MCF 10A (cell line): ENCODE measurements at regions not wholly inside any gene's neighbourhood (a gene's known extent, or its start where the extent isn't known, plus 50 kb on each side); places are given as distances from the start of the nearest gene placed in this dataset.
A peak's percentile ranks its signal among the peaks of the same experiment; 100 is the strongest.

Experiments
- BruUV-seq: library from RNA; stranded (reverse); fragments of 400-500 nt; replicated peaks from 2 replicates; lab custom pipeline; 2021; lab: Mats Ljungman, UMichigan
- CTCF ChIA-PET: fragments of 300-600 bp; sonication (Branson Sonifier 250); formaldehyde crosslinking; extraction: SDS; loops from one replicate; lab custom pipeline; 2021; ENCODE audit warnings: antibody characterized with exemption, inconsistent platforms; lab: Yijun Ruan, JAX
- POLR2A ChIA-PET: fragments of 300-600, 350-650 bp; sonication (Branson Sonifier 250); formaldehyde crosslinking; extraction: SDS; loops from one replicate; lab custom pipeline; 2020; ENCODE audit warnings: antibody characterized with exemption, inconsistent platforms; lab: Yijun Ruan, JAX
- DNase-seq: peaks from one replicate; pipeline ENCODE4 v3.0.0-alpha.2; 2018; ENCODE audit not compliant: unreplicated experiment
- H3K27ac Mint-ChIP-seq: one replicate; pipeline ENCODE4 v1.8.0; 2022; ENCODE audit warnings: mild to moderate bottlenecking, low read depth, mixed read lengths; ENCODE audit not compliant: unreplicated experiment
- H3K27me3 Mint-ChIP-seq: one replicate; pipeline ENCODE4 v1.8.0; 2022; ENCODE audit warnings: mixed read lengths; ENCODE audit not compliant: insufficient read depth, unreplicated experiment
- H3K36me3 Mint-ChIP-seq: one replicate; pipeline ENCODE4 v1.8.0; 2022; ENCODE audit warnings: mild to moderate bottlenecking, moderate library complexity, mixed read lengths; ENCODE audit not compliant: insufficient read depth, unreplicated experiment
- H3K4me1 Mint-ChIP-seq: one replicate; pipeline ENCODE4 v1.8.0; 2022; ENCODE audit warnings: mixed read lengths; ENCODE audit not compliant: insufficient read depth, unreplicated experiment
- H3K4me3 Mint-ChIP-seq: one replicate; pipeline ENCODE4 v1.8.0; 2022; ENCODE audit warnings: mild to moderate bottlenecking, moderate library complexity, mixed read lengths; ENCODE audit not compliant: unreplicated experiment
- H3K9me3 Mint-ChIP-seq: one replicate; pipeline ENCODE4 v1.8.0; 2022; ENCODE audit warnings: mixed read lengths; ENCODE audit not compliant: unreplicated experiment
- intact Hi-C: fragments of 100-400 bp; cut with micrococcal nuclease; formaldehyde crosslinking; loops from 2 replicates; pipeline ENCODE4 v1.14.1; 2022
- TF ChIP-seq, protein P1 (sequence below): fragments of 200-600 bp; IDR thresholded peaks from one replicate; pipeline ENCODE4 v1.8.0; 2022; ENCODE audit warnings: antibody characterized with exemption, mild to moderate bottlenecking; ENCODE audit not compliant: unreplicated experiment

DNA sequence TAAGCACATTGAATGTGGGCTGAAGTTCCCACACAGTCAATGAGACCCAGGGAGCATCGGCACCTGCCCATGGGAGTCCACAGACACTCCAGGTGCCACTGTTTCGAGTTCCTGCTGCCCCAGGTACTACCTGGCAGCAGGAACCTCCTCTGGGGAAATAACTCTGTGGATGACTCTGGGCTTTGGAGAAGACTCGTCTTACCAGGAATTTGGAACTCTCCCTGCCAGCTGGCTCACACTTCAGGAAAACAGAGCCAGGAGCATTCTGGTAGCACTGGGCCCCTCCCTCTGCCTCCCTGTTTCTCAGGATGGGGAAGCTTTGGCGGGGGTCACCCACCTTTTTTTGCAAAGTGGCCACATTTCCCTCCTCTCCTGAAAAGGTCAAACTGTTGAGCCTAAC, 69.5 kb upstream of the MC3R start:
- CTCF ChIA-PET, result interaction anchor here (5.3 kb wide), 1 partner anchor 8 kb away, joined by 28 read pairs; no protein-coding TSS in a partner anchor
- Mint-ChIP-seq H3K36me3 (no peaks in the 10 kb centered on the region), H3K4me3 (no peak overlapping the region), H3K27me3 (peaks cover 57% of the 10 kb centered on the region), H3K9me3 (no peaks in the 10 kb centered on the region), H3K4me1 (no peaks in the 10 kb centered on the region), H3K27ac (no peak overlapping the region)
- intact Hi-C loops, result loop anchor here (10.0 kb wide), 1 partner anchor 1954 kb away; no protein-coding TSS in a partner anchor
- TF ChIP-seq, protein P1, sequence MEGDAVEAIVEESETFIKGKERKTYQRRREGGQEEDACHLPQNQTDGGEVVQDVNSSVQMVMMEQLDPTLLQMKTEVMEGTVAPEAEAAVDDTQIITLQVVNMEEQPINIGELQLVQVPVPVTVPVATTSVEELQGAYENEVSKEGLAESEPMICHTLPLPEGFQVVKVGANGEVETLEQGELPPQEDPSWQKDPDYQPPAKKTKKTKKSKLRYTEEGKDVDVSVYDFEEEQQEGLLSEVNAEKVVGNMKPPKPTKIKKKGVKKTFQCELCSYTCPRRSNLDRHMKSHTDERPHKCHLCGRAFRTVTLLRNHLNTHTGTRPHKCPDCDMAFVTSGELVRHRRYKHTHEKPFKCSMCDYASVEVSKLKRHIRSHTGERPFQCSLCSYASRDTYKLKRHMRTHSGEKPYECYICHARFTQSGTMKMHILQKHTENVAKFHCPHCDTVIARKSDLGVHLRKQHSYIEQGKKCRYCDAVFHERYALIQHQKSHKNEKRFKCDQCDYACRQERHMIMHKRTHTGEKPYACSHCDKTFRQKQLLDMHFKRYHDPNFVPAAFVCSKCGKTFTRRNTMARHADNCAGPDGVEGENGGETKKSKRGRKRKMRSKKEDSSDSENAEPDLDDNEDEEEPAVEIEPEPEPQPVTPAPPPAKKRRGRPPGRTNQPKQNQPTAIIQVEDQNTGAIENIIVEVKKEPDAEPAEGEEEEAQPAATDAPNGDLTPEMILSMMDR, result no peak
- BruUV-seq, result no TSS peak
- DNase-seq, result no peak
- POLR2A ChIA-PET, result interaction anchor here (0.7 kb wide), 1 partner anchor 765 kb away, joined by 3 read pairs; no protein-coding TSS in a partner anchor

- intact Hi-C loops, result no loop called here
- DNase-seq, result peak; percentile 15
- H3K9me3 Mint-ChIP-seq, result no peaks in the 10 kb centered on the region
Observed at GRCh38 chr20:56181583-56181982, 66.9 kb upstream of the MC3R start.

GRCh38 chr20:56187534-56188165, 60.9 kb upstream of the MC3R start:
- Mint-ChIP-seq H3K4me3 (no peak overlapping the region), H3K9me3 (no peaks in the 10 kb centered on the region), H3K36me3 (no peaks in the 10 kb centered on the region), H3K27ac (no peak overlapping the region), H3K27me3 (no peaks in the 10 kb centered on the region), H3K4me1 (peaks cover 6% of the 10 kb centered on the region)
- ChIA-PET CTCF (interaction anchor here (0.5 to 2.9 kb wide), 55 partner anchors 10 to 1937 kb away, joined by 3 to 38 read pairs (median 4); partner anchors contain the start of genes AURKA, CSTF1, MC3R and RTF2), POLR2A (interaction anchor here (0.6 to 1.1 kb wide), 4 partner anchors 10 to 874 kb away, joined by 3 read pairs; no protein-coding TSS in a partner anchor)
- BruUV-seq, result no TSS peak
- peak; percentile 62 for DNase-seq
- TF ChIP-seq, protein P1, result peak; percentile 48
- intact Hi-C loops, result loop anchor here (5.0 kb wide), 3 partner anchors 60 to 390 kb away; partner anchors contain the start of gene MC3R

More at GRCh38 chr20:56181583-56181982, 66.9 kb upstream of the MC3R start:
- no TSS peak for BruUV-seq
- Mint-ChIP-seq H3K36me3 (no peaks in the 10 kb centered on the region), H3K4me3 (no peak overlapping the region), H3K27ac (no peak overlapping the region), H3K27me3 (peaks cover 39% of the 10 kb centered on the region), H3K4me1 (no peaks in the 10 kb centered on the region)
- TF ChIP-seq, protein P1, result no peak
- ChIA-PET CTCF (interaction anchor here (0.9 to 1.4 kb wide), 2 partner anchors 70 to 1500 kb away, joined by 3 to 4 read pairs; no protein-coding TSS in a partner anchor), POLR2A (no interaction called here)

GRCh38 chr20:56194042-56194441, 54.5 kb upstream of the MC3R start:
- CTCF ChIA-PET, result interaction anchor here (0.8 to 1.1 kb wide), 2 partner anchors 18 to 150 kb away, joined by 3 read pairs; no protein-coding TSS in a partner anchor
- TF ChIP-seq, protein P1, result no peak
- Mint-ChIP-seq H3K4me3 (no peak overlapping the region), H3K27me3 (no peaks in the 10 kb centered on the region), H3K9me3 (peaks cover 6% of the 10 kb centered on the region), H3K4me1 (peaks cover 4% of the 10 kb centered on the region), H3K36me3 (no peaks in the 10 kb centered on the region), H3K27ac (no peak overlapping the region)
- intact Hi-C loops, result no loop called here
- DNase-seq, result no peak
- no TSS peak for BruUV-seq
- POLR2A ChIA-PET, result no interaction called here
